Breast epithelium (tissue), 3 donors: ENCODE measurements at regions not wholly inside any gene's neighbourhood (a gene's known extent, or its start where the extent isn't known, plus 50 kb on each side); places are given as distances from the start of the nearest gene placed in this dataset.

Source experiments
- POLR2A ChIP-seq: fragments of 450-650 bp; IDR thresholded peaks from one replicate; pipeline ENCODE4 v1.6.1; 2016; ENCODE audit warnings: antibody characterized with exemption, mild to moderate bottlenecking, moderate library complexity
- POLR2AphosphoS5 ChIP-seq, 3 donors: sonication (generic); formaldehyde crosslinking; IDR thresholded peaks; one replicate each; pipeline ENCODE4 v1.6.1; 2017; ENCODE audit warnings: antibody characterized with exemption in 3 of 3
- TF ChIP-seq, protein P1 (sequence below), 3 donors: fragments of 450-650 bp; IDR thresholded peaks; one replicate each; pipeline ENCODE4 v1.5.1; 2016 to 2017; ENCODE audit warnings: antibody characterized with exemption in 3 of 3, mild to moderate bottlenecking in 3 of 3, moderate library complexity in 3 of 3

DNA sequence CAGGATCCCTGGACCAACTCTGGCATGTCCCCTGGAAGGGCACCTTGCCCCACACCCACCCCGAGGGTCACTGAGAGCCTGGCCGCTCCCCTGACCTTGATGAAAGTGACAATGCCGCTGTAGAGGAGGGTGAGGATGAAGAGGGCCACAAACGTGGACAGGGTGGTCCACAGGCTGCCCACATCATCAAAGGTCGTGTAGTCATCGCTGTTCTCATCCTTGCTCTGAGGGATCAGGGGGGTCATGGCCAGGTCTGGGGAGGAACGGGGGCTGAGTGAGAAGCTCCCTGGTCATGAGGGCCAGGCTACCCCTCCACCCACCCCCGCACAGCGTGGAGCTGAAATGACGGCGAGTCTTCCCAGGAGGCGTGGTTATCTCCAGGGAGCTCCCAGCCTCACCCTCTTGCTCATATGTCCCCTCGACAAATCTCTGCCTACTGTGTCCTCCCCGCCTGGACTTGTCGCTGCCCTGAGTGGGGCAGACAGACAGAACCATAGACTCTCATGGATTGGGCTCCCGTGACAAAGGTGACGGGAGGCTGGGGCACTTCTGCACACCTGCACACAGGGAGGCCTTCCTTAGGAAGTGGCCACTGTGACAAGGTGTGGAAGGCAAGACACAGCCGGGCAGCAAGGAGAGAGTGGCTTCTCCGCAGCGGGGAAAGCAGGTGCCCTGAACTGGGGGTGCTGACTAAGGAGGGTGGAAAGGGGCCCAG, 311.1 kb downstream of the TMEM121 start:
- TF ChIP-seq POLR2A, result no peak
- no peak for TF ChIP-seq POLR2AphosphoS5 (IDR thresholded peaks at IDR 0.05)
- TF ChIP-seq, protein P1, sequence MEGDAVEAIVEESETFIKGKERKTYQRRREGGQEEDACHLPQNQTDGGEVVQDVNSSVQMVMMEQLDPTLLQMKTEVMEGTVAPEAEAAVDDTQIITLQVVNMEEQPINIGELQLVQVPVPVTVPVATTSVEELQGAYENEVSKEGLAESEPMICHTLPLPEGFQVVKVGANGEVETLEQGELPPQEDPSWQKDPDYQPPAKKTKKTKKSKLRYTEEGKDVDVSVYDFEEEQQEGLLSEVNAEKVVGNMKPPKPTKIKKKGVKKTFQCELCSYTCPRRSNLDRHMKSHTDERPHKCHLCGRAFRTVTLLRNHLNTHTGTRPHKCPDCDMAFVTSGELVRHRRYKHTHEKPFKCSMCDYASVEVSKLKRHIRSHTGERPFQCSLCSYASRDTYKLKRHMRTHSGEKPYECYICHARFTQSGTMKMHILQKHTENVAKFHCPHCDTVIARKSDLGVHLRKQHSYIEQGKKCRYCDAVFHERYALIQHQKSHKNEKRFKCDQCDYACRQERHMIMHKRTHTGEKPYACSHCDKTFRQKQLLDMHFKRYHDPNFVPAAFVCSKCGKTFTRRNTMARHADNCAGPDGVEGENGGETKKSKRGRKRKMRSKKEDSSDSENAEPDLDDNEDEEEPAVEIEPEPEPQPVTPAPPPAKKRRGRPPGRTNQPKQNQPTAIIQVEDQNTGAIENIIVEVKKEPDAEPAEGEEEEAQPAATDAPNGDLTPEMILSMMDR (IDR thresholded peaks at IDR 0.05), result no peak
